ENCODE measurements at regions not wholly inside any gene's neighbourhood (a gene's known extent, or its start where the extent isn't known, plus 50 kb on each side); places are given as distances from the start of the nearest gene placed in this dataset.
"Not testable (repeated sequence)": the region's sequence is repeated elsewhere in the genome, so short reads cannot be mapped to it uniquely, and the experiment has no call there.

DNA sequence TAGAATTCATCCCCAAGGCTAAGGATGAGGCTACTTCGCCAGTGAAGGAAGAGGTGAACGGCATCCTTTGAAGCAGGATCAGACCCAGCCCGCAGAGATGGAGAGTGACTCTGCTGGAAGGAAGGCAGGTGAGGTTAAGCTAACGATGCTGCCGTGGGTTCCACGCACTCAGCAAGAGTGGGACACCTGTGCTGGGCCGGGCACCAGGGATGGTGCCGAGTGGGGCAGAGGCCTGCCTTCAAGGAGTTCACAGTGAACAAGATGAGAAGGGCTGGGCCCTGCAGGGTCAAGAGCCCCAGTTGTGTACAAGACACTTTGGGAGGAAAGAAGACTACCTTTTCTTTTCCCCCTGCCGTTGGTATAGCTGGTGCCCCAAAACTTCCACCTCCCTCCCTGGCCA, 606.6 kb downstream of the LIG4 start:
- H3K4me1 ChIP-seq (ENCODE audit: low read depth, poor library complexity, severe bottlenecking): no peaks in the 10 kb centered on the region
- no peaks in the 10 kb centered on the region for H3K36me3 ChIP-seq (ENCODE audit: insufficient read depth)
- no peaks in the 10 kb centered on the region for H3K79me2 ChIP-seq (ENCODE audit: insufficient read depth, low read depth)

DNA sequence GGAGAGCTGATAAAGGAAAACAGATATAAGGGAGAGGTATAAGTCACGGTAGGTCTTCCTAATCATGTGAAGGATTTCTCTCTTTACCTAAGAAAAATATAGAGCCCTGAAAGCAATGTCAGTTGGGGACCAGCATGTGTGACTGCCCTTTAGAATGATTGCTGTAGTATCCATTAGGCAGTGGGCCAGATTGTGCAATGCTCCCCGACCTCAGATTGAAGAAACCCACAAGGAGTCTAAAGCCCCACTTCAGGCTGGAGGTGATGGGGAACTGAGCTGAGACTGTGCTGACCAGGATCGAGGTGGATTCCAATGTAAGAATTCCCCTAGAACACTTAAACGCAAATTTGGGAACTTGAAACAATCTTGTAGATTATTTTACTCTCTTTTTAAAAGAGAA, 614.4 kb downstream of the LIG4 start:
- Histone ChIP-seq H4K20me1 (ENCODE audit: insufficient read depth) (no peaks in the 10 kb centered on the region), H2AFZ (ENCODE audit: low read depth) (no peak overlapping the region), H3K4me1 (ENCODE audit: low read depth, poor library complexity, severe bottlenecking) (no peaks in the 10 kb centered on the region), H3K27me3 (ENCODE audit: insufficient read depth, low read depth) (no peaks in the 10 kb centered on the region), H3K36me3 (ENCODE audit: insufficient read depth) (no peaks in the 10 kb centered on the region), H3K4me3 (IDR thresholded peaks at IDR 0.05; ENCODE audit: insufficient read depth, low read depth, low read length) (no peak overlapping the region), H3K4me2 (no peak overlapping the region), H3K9ac (no peak overlapping the region), H3K79me2 (ENCODE audit: insufficient read depth, low read depth) (no peaks in the 10 kb centered on the region), H3K27ac (no peak overlapping the region)
- TF ChIP-seq, protein P1, sequence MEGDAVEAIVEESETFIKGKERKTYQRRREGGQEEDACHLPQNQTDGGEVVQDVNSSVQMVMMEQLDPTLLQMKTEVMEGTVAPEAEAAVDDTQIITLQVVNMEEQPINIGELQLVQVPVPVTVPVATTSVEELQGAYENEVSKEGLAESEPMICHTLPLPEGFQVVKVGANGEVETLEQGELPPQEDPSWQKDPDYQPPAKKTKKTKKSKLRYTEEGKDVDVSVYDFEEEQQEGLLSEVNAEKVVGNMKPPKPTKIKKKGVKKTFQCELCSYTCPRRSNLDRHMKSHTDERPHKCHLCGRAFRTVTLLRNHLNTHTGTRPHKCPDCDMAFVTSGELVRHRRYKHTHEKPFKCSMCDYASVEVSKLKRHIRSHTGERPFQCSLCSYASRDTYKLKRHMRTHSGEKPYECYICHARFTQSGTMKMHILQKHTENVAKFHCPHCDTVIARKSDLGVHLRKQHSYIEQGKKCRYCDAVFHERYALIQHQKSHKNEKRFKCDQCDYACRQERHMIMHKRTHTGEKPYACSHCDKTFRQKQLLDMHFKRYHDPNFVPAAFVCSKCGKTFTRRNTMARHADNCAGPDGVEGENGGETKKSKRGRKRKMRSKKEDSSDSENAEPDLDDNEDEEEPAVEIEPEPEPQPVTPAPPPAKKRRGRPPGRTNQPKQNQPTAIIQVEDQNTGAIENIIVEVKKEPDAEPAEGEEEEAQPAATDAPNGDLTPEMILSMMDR (conservative IDR thresholded peaks at IDR 0.05; ENCODE audit: low read depth, low read length): no peak

More for the DNA sequence above, 606.6 kb downstream of the LIG4 start:
- H2AFZ ChIP-seq (ENCODE audit: low read depth): no peak overlapping the region
- H3K27ac ChIP-seq: no peak overlapping the region
- no peak overlapping the region for H3K4me3 ChIP-seq (IDR thresholded peaks at IDR 0.05; ENCODE audit: insufficient read depth, low read depth, low read length)
- TF ChIP-seq, protein P1 (conservative IDR thresholded peaks at IDR 0.05; ENCODE audit: low read depth, low read length): no peak
- no peaks in the 10 kb centered on the region for H3K27me3 ChIP-seq (ENCODE audit: insufficient read depth, low read depth)
- H4K20me1 ChIP-seq (ENCODE audit: insufficient read depth): no peaks in the 10 kb centered on the region
- H3K4me2 ChIP-seq: no peak overlapping the region
- no peak overlapping the region for H3K9ac ChIP-seq

DNA sequence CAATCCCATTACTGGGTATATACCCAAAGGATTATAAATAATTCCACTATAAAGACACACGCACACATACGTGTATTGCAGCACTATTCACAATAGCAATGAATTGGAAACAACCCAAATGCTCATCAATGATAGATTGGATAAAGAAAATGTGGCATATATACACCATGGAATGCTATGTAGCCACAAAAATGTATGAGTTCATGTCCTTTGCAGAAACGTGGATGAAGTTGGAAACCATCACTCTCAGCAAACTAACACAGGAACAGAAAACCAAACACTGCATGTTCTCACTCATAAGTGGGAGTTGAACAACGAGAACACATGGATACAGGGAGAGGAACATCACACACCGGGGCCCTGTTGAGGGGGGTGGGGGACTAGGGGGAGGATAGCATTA, 619.0 kb downstream of the LIG4 start:
- not testable (repeated sequence) for H3K9ac ChIP-seq; H4K20me1 ChIP-seq (ENCODE audit: insufficient read depth); H3K4me2 ChIP-seq; H3K36me3 ChIP-seq (ENCODE audit: insufficient read depth); H3K4me3 ChIP-seq (IDR thresholded peaks at IDR 0.05; ENCODE audit: insufficient read depth, low read depth, low read length); H2AFZ ChIP-seq (ENCODE audit: low read depth); H3K4me1 ChIP-seq (ENCODE audit: low read depth, poor library complexity, severe bottlenecking); H3K79me2 ChIP-seq (ENCODE audit: insufficient read depth, low read depth); H3K27ac ChIP-seq; H3K27me3 ChIP-seq (ENCODE audit: insufficient read depth, low read depth)

DNA sequence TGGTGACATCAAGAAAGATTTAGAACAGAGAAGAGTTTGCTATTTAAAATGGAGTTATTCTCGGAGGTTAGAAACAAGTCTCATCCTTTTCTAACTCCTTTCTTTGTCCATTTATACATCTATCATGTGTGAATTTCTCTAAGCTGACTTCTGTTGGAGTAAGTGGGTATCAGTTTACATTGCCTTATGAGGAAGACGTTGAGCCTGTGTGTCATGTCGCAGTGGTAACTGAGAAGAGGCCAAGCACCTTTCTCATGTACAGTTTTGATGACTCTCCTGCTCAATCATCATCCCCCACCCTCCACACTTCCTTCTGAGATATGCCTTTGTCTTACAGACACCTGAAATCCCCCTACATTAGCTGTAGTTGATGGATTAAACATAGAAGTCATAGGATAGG, 624.8 kb downstream of the LIG4 start:
- no peak overlapping the region for H3K4me2 ChIP-seq
- no peaks in the 10 kb centered on the region for H3K27me3 ChIP-seq (ENCODE audit: insufficient read depth, low read depth)
- no peak overlapping the region for H3K4me3 ChIP-seq (IDR thresholded peaks at IDR 0.05; ENCODE audit: insufficient read depth, low read depth, low read length)
- no peaks in the 10 kb centered on the region for H3K4me1 ChIP-seq (ENCODE audit: low read depth, poor library complexity, severe bottlenecking)
- no peaks in the 10 kb centered on the region for H3K36me3 ChIP-seq (ENCODE audit: insufficient read depth)
- no peak overlapping the region for H3K9ac ChIP-seq
- H3K27ac ChIP-seq: no peak overlapping the region
- H2AFZ ChIP-seq (ENCODE audit: low read depth): no peak overlapping the region
- no peaks in the 10 kb centered on the region for H4K20me1 ChIP-seq (ENCODE audit: insufficient read depth)
- TF ChIP-seq, protein P1 (conservative IDR thresholded peaks at IDR 0.05; ENCODE audit: low read depth, low read length): no peak
- H3K79me2 ChIP-seq (ENCODE audit: insufficient read depth, low read depth): no peaks in the 10 kb centered on the region

- H3K4me1 ChIP-seq (ENCODE audit: low read depth, poor library complexity, severe bottlenecking): no peaks in the 10 kb centered on the region
- no peaks in the 10 kb centered on the region for H3K36me3 ChIP-seq (ENCODE audit: insufficient read depth)
- H3K4me3 ChIP-seq (IDR thresholded peaks at IDR 0.05; ENCODE audit: insufficient read depth, low read depth, low read length): no peak overlapping the region
- no peaks in the 10 kb centered on the region for H4K20me1 ChIP-seq (ENCODE audit: insufficient read depth)
- H3K9ac ChIP-seq: no peak overlapping the region
- H3K4me2 ChIP-seq: no peak overlapping the region
- no peak overlapping the region for H3K27ac ChIP-seq
- no peak overlapping the region for H2AFZ ChIP-seq (ENCODE audit: low read depth)
- H3K27me3 ChIP-seq (ENCODE audit: insufficient read depth, low read depth): no peaks in the 10 kb centered on the region
- TF ChIP-seq, protein P1 (conservative IDR thresholded peaks at IDR 0.05; ENCODE audit: low read depth, low read length): no peak
- no peaks in the 10 kb centered on the region for H3K79me2 ChIP-seq (ENCODE audit: insufficient read depth, low read depth)
These were observed 627.7 kb downstream of the LIG4 start for GRCh38 chr13:107587681-107588080.

All from KMS-11 (cell line).